Activated CD4-positive, CD25-positive, alpha-beta regulatory T cell treated with anti-CD3 and anti-CD28 coated beads, Interleukin-2, amount 50 U/mL, for 24 hours (primary cell): ENCODE measurements at regions not wholly inside any gene's neighbourhood (a gene's known extent, or its start where the extent isn't known, plus 50 kb on each side); places are given as distances from the start of the nearest gene placed in this dataset.
"Not testable (repeated sequence)": the region's sequence is repeated elsewhere in the genome, so short reads cannot be mapped to it uniquely, and the experiment has no call there.

Experiments
- ATAC-seq, 2 donors: fragments of 150-1000 bp; cut with Tn5 transposase; one replicate each; pipeline ENCODE4 v1.10.0; 2021; ENCODE audit warnings: mild to moderate bottlenecking in 1 of 2, moderate library complexity in 1 of 2

DNA sequence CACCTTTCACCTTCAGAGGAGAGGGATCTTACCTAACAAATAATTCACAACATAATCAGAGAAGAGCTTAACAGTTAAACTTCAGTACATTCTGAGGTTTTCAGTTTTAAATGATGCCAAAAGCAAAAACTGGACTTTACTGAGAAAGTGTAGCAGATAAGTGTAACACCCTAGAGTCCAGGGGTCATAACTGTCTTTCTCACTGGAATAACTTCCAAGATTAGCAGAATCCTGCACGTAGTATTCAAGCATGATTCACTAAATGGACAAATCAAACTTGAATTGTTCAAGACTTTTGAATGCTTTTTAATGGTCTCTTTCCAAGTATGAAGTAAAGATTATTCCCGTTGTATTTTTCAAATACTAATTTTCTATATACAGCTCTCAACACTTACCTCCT, 180.1 kb upstream of the NREP start:
- ATAC-seq = no peak

DNA sequence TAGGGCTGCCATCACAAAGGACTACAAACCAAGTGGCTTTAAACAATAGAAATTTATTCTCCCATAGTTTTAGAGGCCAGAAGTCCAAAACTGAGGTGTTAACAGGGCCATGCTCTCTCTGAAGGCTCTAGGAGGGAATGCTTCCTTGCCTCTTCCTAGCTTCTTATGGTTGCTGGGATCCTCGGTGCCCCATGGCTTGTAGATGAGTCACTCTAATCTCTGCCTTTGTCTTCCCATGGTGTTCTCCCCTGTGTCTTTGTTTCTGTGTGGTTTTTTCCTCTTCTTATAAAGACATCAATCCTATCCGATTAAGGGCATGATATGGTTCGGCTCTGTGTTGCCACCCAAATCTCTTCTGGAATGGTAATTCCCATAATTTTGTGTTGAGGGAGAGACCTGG, 178.8 kb upstream of the NREP start:
- ATAC-seq = no peak

DNA sequence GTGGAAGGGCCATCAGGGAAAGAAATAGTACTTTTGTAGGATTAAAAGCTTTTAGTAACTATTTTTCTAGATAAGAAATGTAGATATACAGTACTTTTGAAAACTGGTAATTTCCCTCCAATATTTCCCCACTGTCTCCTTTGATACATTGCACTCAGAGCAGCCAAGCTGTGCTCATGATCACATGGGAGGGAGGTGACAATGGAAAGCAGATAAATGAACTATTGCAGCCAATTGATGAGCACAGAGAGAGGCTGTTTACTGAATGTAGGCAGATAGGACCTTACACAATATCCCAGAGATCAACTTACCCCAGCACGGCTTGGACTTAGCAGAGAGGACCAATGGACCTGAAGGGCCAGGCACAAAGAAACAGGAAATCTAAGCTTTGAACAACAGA, 178.0 kb upstream of the NREP start:
- ATAC-seq = no peak

DNA sequence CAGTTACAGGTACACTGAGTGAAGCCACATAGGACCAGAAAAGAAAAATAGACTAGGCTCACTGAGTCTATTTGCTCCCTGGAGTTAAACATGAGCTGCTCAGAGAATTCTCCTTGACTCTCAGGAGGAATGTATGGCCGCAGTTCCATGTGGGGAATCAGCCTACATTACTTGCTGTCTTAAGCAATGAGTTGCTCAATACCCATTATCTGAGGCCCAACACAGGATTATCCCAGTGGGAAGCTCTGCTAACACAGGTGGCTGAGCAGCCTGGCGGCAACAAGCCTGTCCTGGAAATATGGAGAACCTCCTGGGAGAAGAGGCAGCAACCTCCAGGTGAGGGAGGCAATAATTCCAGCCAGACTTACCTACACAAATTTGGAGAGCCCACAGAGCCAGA, 177.5 kb upstream of the NREP start:
- ATAC-seq = no peak

DNA sequence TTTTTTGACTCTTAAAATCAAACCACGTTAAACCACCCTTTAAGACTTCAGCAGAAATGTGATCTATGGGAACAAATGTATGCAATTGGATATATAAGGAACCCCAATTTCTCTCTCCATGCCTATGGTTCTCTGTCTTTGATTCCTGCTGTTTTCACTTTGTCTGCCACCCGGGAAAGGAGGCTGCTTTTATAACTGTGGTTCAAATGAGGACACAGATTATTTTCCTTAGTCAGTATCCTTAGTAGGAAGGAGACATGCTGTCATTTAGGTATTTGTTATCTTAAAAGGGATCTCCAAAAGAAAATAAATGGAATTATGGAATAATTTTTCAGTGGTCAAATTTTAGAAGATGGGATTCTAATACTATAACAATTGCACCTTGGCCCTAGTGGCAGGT, 176.1 kb upstream of the NREP start:
- no peak for ATAC-seq

DNA sequence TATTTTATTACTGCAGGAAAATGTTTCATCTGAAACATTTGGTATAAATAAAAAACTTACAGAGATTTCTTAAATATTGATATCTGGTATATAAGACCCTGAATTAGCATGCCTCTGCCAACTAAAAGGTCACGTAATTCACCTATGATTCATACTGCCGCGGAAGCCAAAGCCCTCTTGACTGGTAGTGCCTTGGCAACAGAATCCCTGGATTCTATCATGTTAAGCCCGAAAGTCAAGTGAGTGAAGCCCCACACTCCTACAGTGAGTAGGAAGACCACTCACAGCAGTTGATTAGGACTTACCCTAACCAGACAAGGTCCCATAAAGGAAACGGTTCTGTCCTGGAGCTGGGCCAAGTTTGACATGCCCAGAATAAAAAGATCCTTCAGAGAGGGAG, 175.6 kb upstream of the NREP start:
- ATAC-seq = no peak

DNA sequence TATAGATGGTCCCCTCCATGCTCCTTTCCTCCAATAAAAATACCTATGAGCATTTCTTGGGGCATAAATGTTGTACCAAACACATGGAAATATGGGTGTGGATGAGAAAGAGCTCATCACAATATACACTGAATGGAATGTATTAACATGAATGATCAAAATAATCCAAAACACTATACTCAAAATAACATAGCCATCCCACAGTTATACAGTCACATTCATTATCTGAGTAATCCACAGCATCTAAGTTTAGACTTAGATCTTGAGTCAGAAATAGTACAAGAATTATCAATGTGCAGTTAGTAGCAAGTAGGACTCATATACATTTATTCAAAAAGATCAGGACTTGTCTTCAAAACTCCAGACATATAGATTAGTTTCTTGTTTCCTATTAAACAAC, 175.2 kb upstream of the NREP start:
- no peak for ATAC-seq

DNA sequence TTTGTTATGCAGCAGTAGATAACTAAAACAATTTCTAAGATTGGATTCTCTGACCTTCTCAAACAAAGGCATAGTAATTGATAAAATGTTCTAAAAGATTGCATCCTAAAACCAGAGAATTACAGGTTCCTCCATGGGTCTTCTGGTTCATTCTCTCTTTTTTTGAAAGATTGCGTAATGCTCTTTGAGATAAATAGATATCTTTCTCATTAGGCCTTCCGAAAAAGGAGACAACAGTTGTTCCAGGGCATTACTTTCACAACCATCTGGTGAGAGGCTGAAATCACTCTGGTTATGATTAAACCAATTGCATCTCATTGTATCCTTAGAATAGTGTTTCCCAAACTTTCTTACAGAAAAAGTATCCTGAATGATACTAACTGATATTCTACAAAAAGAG, 174.7 kb upstream of the NREP start:
- no peak for ATAC-seq

DNA sequence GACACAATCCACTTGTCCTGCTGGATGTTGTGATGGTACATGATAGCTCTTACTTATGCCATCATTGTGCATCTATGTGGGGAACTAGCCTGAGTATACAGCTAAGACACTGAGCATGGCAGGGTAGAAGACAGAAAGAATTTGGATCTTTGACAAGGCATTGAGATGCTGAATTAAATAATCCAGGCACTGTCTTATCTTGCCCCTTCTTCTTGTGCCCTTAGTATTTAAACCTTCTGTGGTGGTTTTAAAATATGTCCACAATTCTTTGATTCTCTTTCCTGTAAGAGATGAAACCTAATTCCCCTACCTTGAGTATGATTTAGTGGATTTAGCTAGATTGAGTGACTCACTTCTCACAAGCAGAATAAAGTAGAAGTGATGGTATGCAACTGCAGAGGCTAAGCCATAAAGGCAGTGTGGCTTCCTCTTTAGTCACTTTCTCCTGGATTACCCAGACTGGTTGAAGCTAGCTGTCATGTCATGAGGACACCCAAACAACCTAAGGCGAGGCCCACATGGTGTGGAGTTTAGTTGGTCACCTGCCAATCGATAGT, 174.0 kb upstream of the NREP start:
- no peak for ATAC-seq

DNA sequence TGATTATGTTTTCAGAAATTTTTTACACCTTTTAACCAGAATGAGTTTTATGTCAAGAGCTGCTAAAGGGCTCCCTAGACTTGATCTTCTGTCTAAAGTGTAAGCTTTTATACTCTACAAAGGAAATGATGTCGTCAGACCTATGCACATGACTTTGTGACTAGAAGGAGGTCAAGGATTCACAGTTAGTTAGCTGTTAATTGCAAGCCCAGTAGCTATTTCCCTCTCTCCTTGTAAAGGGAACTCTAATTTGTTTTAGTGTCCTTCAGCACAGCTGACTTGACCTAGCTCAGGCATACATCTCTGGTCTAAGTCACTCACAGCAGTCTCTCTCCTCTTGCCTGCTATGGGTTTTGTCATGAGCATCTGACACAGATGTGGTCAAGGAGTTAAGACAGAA, 173.5 kb upstream of the NREP start:
- ATAC-seq = no peak

DNA sequence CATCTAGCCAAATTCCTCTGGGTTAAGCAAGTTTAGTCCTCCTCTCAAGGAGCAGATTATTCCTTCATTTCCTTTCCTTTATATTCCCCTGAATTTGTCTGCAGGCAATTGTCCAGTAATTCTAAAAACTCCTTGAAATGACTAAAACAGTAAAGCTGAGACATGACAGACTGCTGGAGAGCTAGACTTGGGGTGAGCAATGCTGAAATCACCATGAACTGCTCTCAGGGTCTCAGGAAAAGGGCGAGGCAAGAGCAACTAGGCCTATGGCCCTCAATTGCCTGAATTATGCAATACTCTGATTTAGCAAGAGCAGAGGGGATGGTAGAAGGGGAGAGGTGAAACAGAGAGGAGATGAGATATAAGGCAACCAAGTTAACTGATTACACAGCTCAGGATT, 172.9 kb upstream of the NREP start:
- no peak for ATAC-seq

DNA sequence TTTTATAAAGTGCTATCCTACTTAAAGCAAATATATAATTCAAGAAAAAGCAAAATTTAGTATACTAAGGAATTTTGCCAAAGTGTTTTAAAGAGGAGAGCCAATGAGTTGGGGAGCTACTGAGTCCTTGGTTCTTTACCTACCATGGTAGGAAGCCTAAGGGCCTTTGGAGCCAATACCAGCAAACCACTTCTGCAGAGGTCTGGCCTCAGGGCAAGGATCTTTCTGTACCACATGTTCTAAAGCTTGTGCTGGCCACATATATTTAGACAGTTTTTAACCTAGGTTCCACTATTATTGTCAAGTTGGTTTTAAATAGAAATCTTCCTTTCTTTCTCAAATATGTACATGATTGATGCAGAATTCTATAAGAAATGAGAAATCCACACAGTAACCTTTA, 172.3 kb upstream of the NREP start:
- no peak for ATAC-seq

DNA sequence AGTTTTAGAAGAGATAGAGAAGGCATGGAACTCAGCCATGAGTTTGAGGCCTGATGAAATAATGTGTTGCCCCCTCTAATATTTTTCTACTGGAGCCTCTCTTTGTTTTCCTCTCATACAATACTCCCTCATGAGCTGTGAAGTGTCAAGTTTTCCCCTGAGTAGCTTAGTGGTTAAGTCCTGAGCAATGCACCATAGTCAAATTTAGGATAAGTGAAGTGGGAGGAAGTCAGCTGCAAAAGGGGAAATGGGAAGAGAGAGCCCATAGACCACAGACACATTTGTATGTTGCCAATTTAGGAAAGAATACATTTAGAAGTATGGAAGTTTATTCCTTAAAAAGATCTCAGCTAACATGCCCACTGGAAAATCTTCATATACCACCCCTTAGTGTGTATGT, 171.5 kb upstream of the NREP start:
- no peak for ATAC-seq

DNA sequence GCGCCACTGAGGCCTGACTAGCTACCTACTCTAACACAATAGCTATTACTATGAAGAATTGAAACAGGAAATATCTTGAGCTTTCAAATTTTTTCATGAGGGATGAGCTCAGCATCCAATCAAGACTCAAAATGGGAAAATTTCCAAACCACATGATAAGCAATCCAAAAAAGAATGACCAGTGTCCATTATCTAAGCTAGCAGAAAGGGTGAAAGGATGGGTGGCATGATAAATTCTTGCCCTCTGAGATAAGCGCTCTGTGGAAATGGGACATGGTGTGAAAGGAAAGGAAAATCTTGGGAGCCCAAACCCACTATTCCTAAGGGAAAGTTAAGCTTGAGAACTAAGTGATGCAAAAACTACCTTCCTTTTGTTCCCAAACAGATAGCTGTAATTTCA, 170.2 kb upstream of the NREP start:
- no peak for ATAC-seq

DNA sequence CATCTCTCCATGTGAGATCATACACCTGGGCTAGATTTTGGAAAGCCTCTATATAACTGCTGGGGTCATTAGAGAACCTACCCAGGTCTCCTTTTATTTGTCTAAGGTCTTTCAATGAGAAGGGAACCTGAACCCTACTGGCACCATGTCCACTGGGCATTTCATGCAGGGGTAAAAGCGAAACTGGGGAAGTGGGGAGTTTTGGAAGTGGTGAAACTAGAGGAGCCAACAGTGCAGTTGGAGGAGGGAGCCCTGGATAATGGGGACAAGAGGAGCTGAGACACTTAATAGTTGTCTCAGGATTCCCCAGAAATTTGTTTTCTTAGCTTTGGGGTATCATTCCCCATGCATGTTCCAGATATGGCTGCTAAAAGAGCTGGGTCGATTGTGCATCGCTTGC, 169.0 kb upstream of the NREP start:
- ATAC-seq = no peak

DNA sequence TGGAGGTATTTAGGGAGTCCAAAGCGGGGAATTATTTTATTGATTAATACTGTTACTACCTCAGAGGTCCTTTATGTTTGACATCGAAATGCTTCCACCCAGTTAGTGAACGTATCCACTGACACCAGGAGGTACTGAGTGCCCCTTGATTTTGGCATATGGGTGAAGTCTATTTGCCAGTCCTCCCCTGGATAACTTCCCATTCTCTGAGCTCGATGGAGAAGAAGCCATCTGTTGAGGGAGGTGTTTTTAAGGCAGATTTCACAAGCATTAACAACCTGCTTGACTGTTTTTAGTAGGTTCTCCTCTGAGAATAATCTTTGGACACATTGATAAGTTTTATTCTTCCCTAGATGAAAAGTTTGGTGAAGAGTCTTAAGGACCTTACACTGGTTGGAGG, 165.3 kb upstream of the NREP start:
- ATAC-seq = no peak

DNA sequence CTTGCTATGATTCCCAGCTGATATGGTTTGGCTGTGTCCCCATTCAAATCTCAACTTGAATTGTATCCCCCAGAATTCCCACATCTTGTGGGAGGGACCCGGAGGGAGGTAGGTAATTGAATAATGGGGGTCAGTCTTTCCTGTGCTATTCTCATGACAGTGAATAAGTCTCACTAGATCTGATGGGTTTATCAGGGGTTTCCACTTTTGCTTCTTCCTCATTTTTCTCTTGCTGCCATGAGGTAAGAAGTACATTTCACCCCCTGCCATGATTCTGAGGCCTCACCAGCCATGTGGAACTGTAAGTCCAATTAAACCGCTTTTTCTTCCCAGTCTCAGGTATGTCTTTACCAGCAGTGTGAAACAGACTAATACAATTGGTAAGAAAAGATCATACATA, 164.7 kb upstream of the NREP start:
- not testable (repeated sequence) for ATAC-seq

DNA sequence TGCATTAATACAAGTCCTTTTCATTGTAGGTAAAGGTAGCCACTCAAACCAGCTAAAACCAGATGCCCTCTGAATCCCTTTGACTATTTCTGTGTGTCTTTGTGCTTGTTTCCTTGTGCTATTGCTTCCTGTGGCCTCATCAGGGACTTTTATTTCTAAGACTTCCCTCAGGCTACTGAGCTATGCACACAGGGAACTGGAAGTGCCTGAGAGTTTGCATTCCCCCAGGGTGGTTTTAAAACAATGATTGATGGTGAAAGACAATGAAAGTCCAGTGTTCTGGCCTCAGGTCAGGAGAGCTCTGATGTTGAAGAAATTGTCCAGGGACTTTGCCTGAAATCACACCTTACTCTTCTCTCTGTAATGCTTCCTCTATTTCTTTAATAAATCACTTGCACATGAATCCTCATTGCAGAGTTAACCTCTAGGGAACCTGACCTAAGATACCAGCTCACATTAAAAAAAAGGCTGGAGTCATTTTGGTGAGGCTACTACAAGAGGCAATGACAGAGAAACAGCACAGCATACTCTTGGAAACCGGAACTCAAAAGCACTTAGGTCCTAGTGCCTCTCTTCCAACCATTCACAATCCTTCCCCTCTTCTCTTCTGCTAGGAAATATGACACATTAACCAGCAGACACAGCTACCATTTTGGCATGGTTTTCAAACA, 158.1 kb upstream of the NREP start:
- ATAC-seq = no peak

DNA sequence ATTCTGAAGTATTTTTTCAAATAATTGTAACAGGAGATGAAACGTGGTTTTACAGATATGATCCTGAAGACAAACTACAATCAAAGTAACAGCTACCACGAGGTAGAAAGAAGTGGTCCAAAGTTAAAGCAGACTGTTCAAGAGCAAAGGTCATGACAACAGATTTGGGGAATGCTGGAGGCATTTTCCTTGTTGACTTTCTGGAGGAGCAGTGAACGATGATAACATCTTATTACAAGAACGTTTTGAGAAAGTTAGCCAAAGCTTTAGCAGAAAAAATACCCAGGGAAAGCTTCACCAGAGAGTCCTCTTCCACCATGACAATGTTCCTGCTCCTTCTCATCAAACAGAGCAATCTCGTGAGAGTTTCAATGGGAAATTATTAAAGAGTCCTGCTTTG, 145.4 kb upstream of the NREP start:
- ATAC-seq = no peak

DNA sequence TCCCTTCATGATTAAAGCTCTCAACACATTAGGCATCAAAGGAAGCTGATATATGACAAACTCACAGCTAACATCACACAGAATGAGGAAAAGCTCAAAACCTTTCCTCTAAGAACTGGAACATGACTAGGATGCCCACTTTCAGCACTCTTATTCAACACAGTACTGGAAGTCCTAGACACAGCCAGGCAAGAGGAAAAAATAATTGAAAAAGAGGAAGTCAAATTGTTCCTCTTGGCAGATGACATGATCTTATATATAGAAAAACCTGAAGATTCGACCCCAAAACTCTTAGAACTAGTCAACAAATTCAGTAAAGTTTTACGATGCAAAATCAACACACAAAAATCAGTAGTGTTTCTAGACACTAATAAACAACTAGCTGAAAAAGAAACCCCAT, 144.3 kb upstream of the NREP start:
- ATAC-seq = no peak

DNA sequence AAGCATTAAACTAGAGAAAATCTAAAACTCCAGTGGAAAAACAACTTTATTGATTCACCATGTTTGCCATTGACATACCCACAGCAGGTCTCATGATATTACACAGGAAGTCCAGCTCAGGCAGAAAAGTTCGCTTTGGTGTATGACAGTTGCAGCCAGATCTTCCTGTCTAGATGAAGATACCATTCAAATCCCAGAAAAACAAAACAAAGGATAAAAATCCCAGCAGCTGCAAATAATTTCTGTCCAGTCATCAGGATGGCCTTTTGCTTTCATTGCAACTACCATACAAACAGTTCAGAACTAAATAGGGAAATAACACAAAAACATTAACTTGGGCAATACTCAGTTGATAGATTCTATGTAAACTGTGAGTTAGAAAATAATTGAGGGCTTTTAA, 136.0 kb upstream of the NREP start:
- ATAC-seq = no peak

DNA sequence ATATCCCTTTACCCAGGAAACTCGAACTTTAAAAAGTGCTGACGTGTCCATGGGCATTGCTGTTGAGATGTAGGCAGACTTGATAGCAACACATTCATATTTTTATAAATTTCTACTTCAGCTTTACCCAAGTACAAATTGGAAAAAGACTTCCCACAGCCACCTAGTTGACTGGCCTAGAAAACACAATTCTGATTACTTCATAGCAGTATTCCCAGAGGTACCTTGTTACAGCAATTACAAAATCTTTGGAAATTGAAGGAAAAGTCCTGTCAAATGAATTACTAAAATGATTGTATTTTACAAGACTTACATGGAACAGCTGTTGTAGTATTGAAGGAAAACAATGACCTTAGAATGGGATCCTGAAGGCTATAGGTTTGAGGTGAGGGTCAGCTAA, 130.7 kb upstream of the NREP start:
- no peak for ATAC-seq

DNA sequence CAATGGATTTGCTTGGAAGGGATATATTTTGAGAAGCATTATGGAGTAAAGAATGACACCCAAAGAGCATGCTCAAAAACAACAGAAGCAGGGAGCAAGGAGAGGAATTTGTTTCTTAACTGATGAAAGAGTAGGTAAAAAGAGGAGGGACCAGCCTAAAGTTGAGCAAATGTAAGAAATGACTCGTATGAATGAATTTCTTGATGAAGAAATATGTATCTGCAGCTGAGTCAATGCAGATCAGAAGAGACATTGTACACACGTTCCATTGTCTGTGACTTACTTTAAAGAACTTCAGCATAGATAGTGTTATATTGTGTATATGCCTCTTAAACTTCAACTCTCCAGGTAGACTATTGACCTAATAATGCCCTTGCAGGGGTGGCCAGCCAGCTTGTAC, 112.7 kb upstream of the NREP start:
- ATAC-seq = no peak

DNA sequence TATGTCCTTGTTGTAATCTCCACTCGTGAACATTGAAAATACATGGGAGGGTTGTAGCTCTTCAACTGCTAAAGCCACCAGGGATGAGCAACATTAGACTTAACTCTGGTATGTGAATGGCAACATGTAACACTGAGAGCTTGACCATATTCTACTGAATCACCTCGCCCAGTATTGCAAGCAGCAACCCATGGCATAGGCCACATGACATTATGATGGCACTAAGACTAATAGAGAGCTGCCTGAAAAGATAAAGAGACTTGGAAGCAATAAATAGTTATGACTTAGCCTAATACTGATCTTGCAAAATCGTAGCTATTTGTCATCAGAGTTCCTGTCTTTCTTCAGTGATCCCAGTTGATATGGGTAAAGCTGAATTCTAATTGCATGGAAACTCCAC, 108.4 kb upstream of the NREP start:
- no peak for ATAC-seq

DNA sequence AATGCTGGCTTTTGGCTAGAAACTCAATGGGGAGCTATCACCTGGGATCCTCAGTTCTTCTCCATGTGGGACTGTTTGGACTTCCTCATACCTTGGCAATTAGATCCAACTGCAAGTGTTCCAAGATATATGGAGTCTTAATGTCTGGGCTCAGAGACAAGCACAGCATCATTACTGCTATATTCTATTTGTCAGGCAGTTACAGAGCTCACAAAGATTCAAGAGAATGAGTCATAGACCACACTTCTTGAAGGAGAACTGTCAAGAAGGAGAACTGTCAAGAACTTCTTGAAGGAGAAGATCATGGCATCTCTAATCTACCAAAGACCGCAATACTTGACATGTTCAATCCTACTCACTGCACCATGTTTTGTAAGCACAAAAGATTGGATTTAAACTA, 106.8 kb upstream of the NREP start:
- ATAC-seq = no peak
